ENCODE measurements at regions not wholly inside any gene's neighbourhood (a gene's known extent, or its start where the extent isn't known, plus 50 kb on each side); places are given as distances from the start of the nearest gene placed in this dataset.

- no peak for DNase-seq
- Mint-ChIP-seq H3K36me3 (ENCODE audit: low read depth) (no peaks in the 10 kb centered on the region), H3K27ac (no peak overlapping the region), H3K9me3 (no peaks in the 10 kb centered on the region), H3K4me3 (no peak overlapping the region), H3K27me3 (peaks cover 44% of the 10 kb centered on the region), H3K4me1 (ENCODE audit: low read depth) (no peaks in the 10 kb centered on the region)
Measured at GRCh38 chrX:137646472-137646871, 80.5 kb downstream of the ZIC3 start.

GRCh38 chrX:137651647-137652046 is 85.7 kb downstream of the ZIC3 start:
- no peaks in the 10 kb centered on the region for H3K9me3 Mint-ChIP-seq
- no peaks in the 10 kb centered on the region for H3K36me3 Mint-ChIP-seq (ENCODE audit: low read depth)
- peaks cover 20% of the 10 kb centered on the region for H3K27me3 Mint-ChIP-seq
- H3K27ac Mint-ChIP-seq: no peak overlapping the region
- H3K4me1 Mint-ChIP-seq (ENCODE audit: low read depth): no peaks in the 10 kb centered on the region
- no peak for DNase-seq
- no peak overlapping the region for H3K4me3 Mint-ChIP-seq

- H3K4me3 Mint-ChIP-seq: no peak overlapping the region
Measured at GRCh38 chrX:137652086-137652485, 86.2 kb downstream of the ZIC3 start.

GRCh38 chrX:137654481-137654880 is 88.6 kb downstream of the ZIC3 start:
- H3K27ac Mint-ChIP-seq: no peak overlapping the region
- no peaks in the 10 kb centered on the region for H3K36me3 Mint-ChIP-seq (ENCODE audit: low read depth)
- H3K4me1 Mint-ChIP-seq (ENCODE audit: low read depth): no peaks in the 10 kb centered on the region
- DNase-seq: no peak
- H3K27me3 Mint-ChIP-seq: peaks cover 8% of the 10 kb centered on the region
- H3K4me3 Mint-ChIP-seq: no peak overlapping the region
- no peaks in the 10 kb centered on the region for H3K9me3 Mint-ChIP-seq

More at GRCh38 chrX:137652086-137652485, 86.2 kb downstream of the ZIC3 start:
- no peak for DNase-seq
- no peak overlapping the region for H3K27ac Mint-ChIP-seq
- no peaks in the 10 kb centered on the region for H3K36me3 Mint-ChIP-seq (ENCODE audit: low read depth)
- H3K9me3 Mint-ChIP-seq: no peaks in the 10 kb centered on the region
- no peaks in the 10 kb centered on the region for H3K4me1 Mint-ChIP-seq (ENCODE audit: low read depth)
- H3K27me3 Mint-ChIP-seq: peaks cover 16% of the 10 kb centered on the region

GRCh38 chrX:137667776-137668175 is 101.8 kb downstream of the ZIC3 start:
- peaks cover 21% of the 10 kb centered on the region for H3K27me3 Mint-ChIP-seq
- no peak overlapping the region for H3K27ac Mint-ChIP-seq
- no peaks in the 10 kb centered on the region for H3K9me3 Mint-ChIP-seq
- no peaks in the 10 kb centered on the region for H3K4me1 Mint-ChIP-seq (ENCODE audit: low read depth)
- no peak overlapping the region for H3K4me3 Mint-ChIP-seq
- H3K36me3 Mint-ChIP-seq (ENCODE audit: low read depth): no peaks in the 10 kb centered on the region
- no peak for DNase-seq

- Mint-ChIP-seq H3K4me1 (ENCODE audit: low read depth) (no peaks in the 10 kb centered on the region), H3K9me3 (no peaks in the 10 kb centered on the region), H3K27ac (no peak overlapping the region), H3K36me3 (ENCODE audit: low read depth) (no peaks in the 10 kb centered on the region), H3K27me3 (peaks cover 8% of the 10 kb centered on the region), H3K4me3 (no peak overlapping the region)
- no peak for DNase-seq
Measured at GRCh38 chrX:137684591-137684990, 118.7 kb downstream of the ZIC3 start.

GRCh38 chrX:137695417-137695816 is 129.5 kb downstream of the ZIC3 start:
- no peaks in the 10 kb centered on the region for H3K36me3 Mint-ChIP-seq (ENCODE audit: low read depth)
- no peak for DNase-seq
- peaks cover 18% of the 10 kb centered on the region for H3K27me3 Mint-ChIP-seq
- H3K27ac Mint-ChIP-seq: no peak overlapping the region
- no peak overlapping the region for H3K4me3 Mint-ChIP-seq
- no peaks in the 10 kb centered on the region for H3K4me1 Mint-ChIP-seq (ENCODE audit: low read depth)
- no peaks in the 10 kb centered on the region for H3K9me3 Mint-ChIP-seq

- Mint-ChIP-seq H3K27me3 (peaks cover 22% of the 10 kb centered on the region), H3K36me3 (ENCODE audit: low read depth) (no peaks in the 10 kb centered on the region), H3K4me1 (ENCODE audit: low read depth) (no peaks in the 10 kb centered on the region), H3K9me3 (no peaks in the 10 kb centered on the region), H3K4me3 (no peak overlapping the region), H3K27ac (no peak overlapping the region)
- no peak for DNase-seq
Measured at GRCh38 chrX:137707348-137707747, 141.4 kb downstream of the ZIC3 start.

GRCh38 chrX:137742846-137743245 is 176.9 kb downstream of the ZIC3 start:
- Mint-ChIP-seq H3K36me3 (ENCODE audit: low read depth) (no peaks in the 10 kb centered on the region), H3K27me3 (peaks cover 33% of the 10 kb centered on the region)

GRCh38 chrX:137743414-137743813 is 177.5 kb downstream of the ZIC3 start:
- H3K36me3 Mint-ChIP-seq (ENCODE audit: low read depth): no peaks in the 10 kb centered on the region
- no peaks in the 10 kb centered on the region for H3K4me1 Mint-ChIP-seq (ENCODE audit: low read depth)
- no peak overlapping the region for H3K27ac Mint-ChIP-seq
- no peak overlapping the region for H3K4me3 Mint-ChIP-seq
- no peaks in the 10 kb centered on the region for H3K9me3 Mint-ChIP-seq
- peaks cover 38% of the 10 kb centered on the region for H3K27me3 Mint-ChIP-seq
- DNase-seq: no peak

More at GRCh38 chrX:137742846-137743245, 176.9 kb downstream of the ZIC3 start:
- Mint-ChIP-seq H3K4me1 (ENCODE audit: low read depth) (no peaks in the 10 kb centered on the region), H3K27ac (no peak overlapping the region), H3K4me3 (no peak overlapping the region), H3K9me3 (no peaks in the 10 kb centered on the region)
- no peak for DNase-seq

GRCh38 chrX:137746289-137746688 is 180.4 kb downstream of the ZIC3 start:
- Mint-ChIP-seq H3K27ac (no peak overlapping the region), H3K9me3 (no peaks in the 10 kb centered on the region), H3K36me3 (ENCODE audit: low read depth) (no peaks in the 10 kb centered on the region), H3K4me3 (no peak overlapping the region), H3K4me1 (ENCODE audit: low read depth) (no peaks in the 10 kb centered on the region), H3K27me3 (peaks cover 58% of the 10 kb centered on the region)
- no peak for DNase-seq

- no peak overlapping the region for H3K27ac Mint-ChIP-seq
- H3K4me1 Mint-ChIP-seq (ENCODE audit: low read depth): no peaks in the 10 kb centered on the region
- H3K4me3 Mint-ChIP-seq: no peak overlapping the region
- peaks cover 57% of the 10 kb centered on the region for H3K27me3 Mint-ChIP-seq
- DNase-seq: no peak
- no peaks in the 10 kb centered on the region for H3K36me3 Mint-ChIP-seq (ENCODE audit: low read depth)
- H3K9me3 Mint-ChIP-seq: no peaks in the 10 kb centered on the region
Measured at GRCh38 chrX:137747244-137748043, 181.5 kb downstream of the ZIC3 start.

- no peak for DNase-seq
- Mint-ChIP-seq H3K36me3 (ENCODE audit: low read depth) (no peaks in the 10 kb centered on the region), H3K27me3 (peaks cover 52% of the 10 kb centered on the region), H3K27ac (no peak overlapping the region), H3K4me1 (ENCODE audit: low read depth) (no peaks in the 10 kb centered on the region), H3K9me3 (no peaks in the 10 kb centered on the region), H3K4me3 (no peak overlapping the region)
Measured at GRCh38 chrX:137748827-137749226, 182.9 kb downstream of the ZIC3 start.

- Mint-ChIP-seq H3K27me3 (peaks cover 54% of the 10 kb centered on the region), H3K4me3 (no peak overlapping the region), H3K4me1 (ENCODE audit: low read depth) (no peaks in the 10 kb centered on the region), H3K27ac (no peak overlapping the region), H3K9me3 (no peaks in the 10 kb centered on the region), H3K36me3 (ENCODE audit: low read depth) (no peaks in the 10 kb centered on the region)
- DNase-seq: no peak
Measured at GRCh38 chrX:137749246-137749645, 183.3 kb downstream of the ZIC3 start.

GRCh38 chrX:137771537-137771936 is 205.6 kb downstream of the ZIC3 start:
- Mint-ChIP-seq H3K9me3 (no peaks in the 10 kb centered on the region), H3K27ac (no peak overlapping the region), H3K27me3 (peaks cover 5% of the 10 kb centered on the region), H3K36me3 (ENCODE audit: low read depth) (no peaks in the 10 kb centered on the region), H3K4me1 (ENCODE audit: low read depth) (no peaks in the 10 kb centered on the region), H3K4me3 (no peak overlapping the region)
- DNase-seq: no peak

All from activated T-cell treated with anti-CD3 and anti-CD28 coated beads, Interleukin-2, amount 50 U/mL, for 24 hours (primary cell).